ENCODE measurements at regions not wholly inside any gene's neighbourhood (a gene's known extent, or its start where the extent isn't known, plus 50 kb on each side); places are given as distances from the start of the nearest gene placed in this dataset.

DNA sequence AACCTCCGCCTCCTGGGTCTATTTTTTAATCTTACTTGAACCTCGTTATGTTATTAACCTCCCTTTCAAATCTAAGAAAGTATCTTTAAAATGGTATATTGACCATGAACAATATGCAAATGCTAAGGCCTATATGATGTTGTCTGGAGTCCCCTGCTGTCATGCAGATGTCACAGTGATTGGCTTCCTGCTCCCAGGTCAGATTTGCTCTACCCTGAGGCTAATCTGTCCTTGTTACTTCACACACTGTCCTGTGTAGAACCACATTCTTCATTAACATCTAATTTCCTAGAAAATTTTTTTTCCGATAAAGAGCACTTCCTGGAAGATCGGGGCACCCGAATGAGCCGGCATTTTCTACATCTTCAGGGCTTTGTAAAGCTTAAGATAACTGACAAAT, 306.6 kb downstream of the MRPL39 start:
- Histone ChIP-seq H3K9me3 (replicated peaks; ENCODE audit: control insufficient read depth, insufficient read depth, low read length) (no peaks in the 10 kb centered on the region), H4K20me1 (replicated peaks; ENCODE audit: control insufficient read depth, extremely low read depth, insufficient read depth, low read length) (no peaks in the 10 kb centered on the region), H3K9me1 (replicated peaks; ENCODE audit: control insufficient read depth, extremely low read depth, insufficient read depth, low read length) (no peaks in the 10 kb centered on the region), H3K9ac (replicated peaks; ENCODE audit: extremely low read depth, insufficient read depth, low read length) (no peak overlapping the region), H3K4me1 (ENCODE audit: control insufficient read depth, extremely low read depth, insufficient read depth, low read length) (no peaks in the 10 kb centered on the region), H3K79me2 (ENCODE audit: control insufficient read depth, insufficient read depth, low read length) (no peaks in the 10 kb centered on the region), H3K27ac (ENCODE audit: insufficient read depth, low read depth, low read length) (no peak overlapping the region), H3K4me3 (replicated peaks in 1 of 3; ENCODE audit: insufficient read depth in 1 of 3, low read depth in 1 of 3, low read length in 3 of 3) (no peak overlapping the region), H3K36me3 (ENCODE audit: control insufficient read depth in 2 of 2, extremely low read depth in 1 of 2, insufficient read depth in 2 of 2, low read length in 2 of 2) (no peaks in the 10 kb centered on the region), H3K27me3 (ENCODE audit: control insufficient read depth in 2 of 2, insufficient read depth in 2 of 2, low read length in 2 of 2) (no peaks in the 10 kb centered on the region), H2AFZ (ENCODE audit: low read depth, low read length) (no peak overlapping the region), H3K4me2 (ENCODE audit: insufficient read depth, low read length) (no peak overlapping the region)
- FAIRE-seq = no peak
- dilution Hi-C loops (cut with MboI; ENCODE audit: extremely low pct_ligation_motif_present, low sequenced_read_pairs) = no loop called here
- intact Hi-C loops (cut with micrococcal nuclease) = no loop called here
- POLR2A ChIA-PET = no interaction called here
- no peak for DNase-seq (ENCODE audit: low read depth, low spot score)
- no TSS peak for BruUV-seq (replicated peaks)
- CTCF ChIA-PET = no interaction called here
- TF ChIP-seq POLR2AphosphoS5 (IDR thresholded peaks at IDR 0.05; ENCODE audit: insufficient read depth, low read depth, low read length) (no peak), GATA2 (IDR thresholded peaks at IDR 0.05; ENCODE audit: insufficient read depth, insufficient read length, low read depth, low read length) (no peak), JUN (IDR thresholded peaks at IDR 0.05; ENCODE audit: borderline replicate concordance, insufficient read depth, insufficient read length, low read depth) (no peak), POLR2A (IDR thresholded peaks at IDR 0.05; ENCODE audit: low read depth, low read length) (no peak), FOS (IDR thresholded peaks at IDR 0.05; ENCODE audit: borderline replicate concordance, insufficient read depth, low read length) (no peak), EZH2 (IDR thresholded peaks at IDR 0.05; ENCODE audit: borderline replicate concordance, low read depth, low read length, severe bottlenecking) (no peak), MYC (IDR thresholded peaks at IDR 0.05; ENCODE audit: low read depth, low read length) (no peak)
- TF ChIP-seq, protein P1, sequence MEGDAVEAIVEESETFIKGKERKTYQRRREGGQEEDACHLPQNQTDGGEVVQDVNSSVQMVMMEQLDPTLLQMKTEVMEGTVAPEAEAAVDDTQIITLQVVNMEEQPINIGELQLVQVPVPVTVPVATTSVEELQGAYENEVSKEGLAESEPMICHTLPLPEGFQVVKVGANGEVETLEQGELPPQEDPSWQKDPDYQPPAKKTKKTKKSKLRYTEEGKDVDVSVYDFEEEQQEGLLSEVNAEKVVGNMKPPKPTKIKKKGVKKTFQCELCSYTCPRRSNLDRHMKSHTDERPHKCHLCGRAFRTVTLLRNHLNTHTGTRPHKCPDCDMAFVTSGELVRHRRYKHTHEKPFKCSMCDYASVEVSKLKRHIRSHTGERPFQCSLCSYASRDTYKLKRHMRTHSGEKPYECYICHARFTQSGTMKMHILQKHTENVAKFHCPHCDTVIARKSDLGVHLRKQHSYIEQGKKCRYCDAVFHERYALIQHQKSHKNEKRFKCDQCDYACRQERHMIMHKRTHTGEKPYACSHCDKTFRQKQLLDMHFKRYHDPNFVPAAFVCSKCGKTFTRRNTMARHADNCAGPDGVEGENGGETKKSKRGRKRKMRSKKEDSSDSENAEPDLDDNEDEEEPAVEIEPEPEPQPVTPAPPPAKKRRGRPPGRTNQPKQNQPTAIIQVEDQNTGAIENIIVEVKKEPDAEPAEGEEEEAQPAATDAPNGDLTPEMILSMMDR (IDR thresholded peaks at IDR 0.05; ENCODE audit: extremely low read depth in 1 of 2, insufficient read depth in 1 of 2, low read depth in 1 of 2, low read length in 2 of 2) = no peak
- TF ChIP-seq, protein P2, sequence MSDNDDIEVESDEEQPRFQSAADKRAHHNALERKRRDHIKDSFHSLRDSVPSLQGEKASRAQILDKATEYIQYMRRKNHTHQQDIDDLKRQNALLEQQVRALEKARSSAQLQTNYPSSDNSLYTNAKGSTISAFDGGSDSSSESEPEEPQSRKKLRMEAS (IDR thresholded peaks at IDR 0.05; ENCODE audit: insufficient read depth, insufficient read length) = no peak

Data from endothelial cell of umbilical vein (primary cell).